A549 (cell line): ENCODE measurements at regions not wholly inside any gene's neighbourhood (a gene's known extent, or its start where the extent isn't known, plus 50 kb on each side); places are given as distances from the start of the nearest gene placed in this dataset.

Source experiments
- BCL3 ChIP-seq: fragments of >200 bp; sonication (Bioruptor Twin); formaldehyde crosslinking; IDR thresholded peaks from 3 replicates; pipeline ENCODE4 v1.6.1; 2016
- CBX8 ChIP-seq: fragments of 200-600 bp; sonication (generic); IDR thresholded peaks from 2 replicates; pipeline ENCODE4 v1.6.1; 2016
- CHD2 ChIP-seq: fragments of 150-350 bp; IDR thresholded peaks from 2 replicates; pipeline ENCODE4 v1.6.1; 2014; ENCODE audit warnings: low read length; ENCODE audit not compliant: partially characterized antibody
- CHD4 ChIP-seq: fragments of 200-600 bp; sonication (generic); IDR thresholded peaks from 2 replicates; pipeline ENCODE4 v1.6.1; 2016; ENCODE audit warnings: antibody characterized with exemption, mild to moderate bottlenecking, borderline replicate concordance
- E2F6 ChIP-seq: IDR thresholded peaks from 2 replicates; pipeline ENCODE4 v1.6.1; 2012; ENCODE audit warnings: low read depth, borderline replicate concordance
- EHF ChIP-seq: fragments of 250-450 bp; sonication (Bioruptor Pico); IDR thresholded peaks from 2 replicates; pipeline ENCODE4 v1.5.0; 2020; ENCODE audit warnings: mild to moderate bottlenecking
- ELK1 ChIP-seq: fragments of 150-350 bp; IDR thresholded peaks from 2 replicates; pipeline ENCODE4 v1.6.1; 2014; ENCODE audit warnings: low read depth, mild to moderate bottlenecking, low read length
- EP300 ChIP-seq, 2 experiments: fragments of >200 bp; sonication (Bioruptor Twin); formaldehyde crosslinking; IDR thresholded peaks; 2 replicates in 1 of 2; 3 replicates in 1 of 2; pipeline ENCODE4 v1.6.1; 2016 to 2017
- ESRRA ChIP-seq: fragments of 150-350 bp; IDR thresholded peaks from 2 replicates; pipeline ENCODE4 v1.6.1; 2014; ENCODE audit warnings: mild to moderate bottlenecking, low read length, borderline replicate concordance
- FOSB ChIP-seq: fragments of 250-450 bp; sonication (Bioruptor Pico); IDR thresholded peaks from 2 replicates; pipeline ENCODE4 v1.5.0; 2020; ENCODE audit warnings: mild to moderate bottlenecking, moderate library complexity
- FOSL2 ChIP-seq, 2 experiments: fragments of 450-650 bp in 1 of 2; fragments of >200 bp in 1 of 2; sonication (Bioruptor Twin) in 1 of 2; formaldehyde crosslinking; IDR thresholded peaks; 2 replicates each; pipeline versions ENCODE4 v1.5.0 to v1.6.1; 2016 to 2020; ENCODE audit warnings: mild to moderate bottlenecking in 1 of 2, moderate library complexity in 1 of 2
- FOXS1 ChIP-seq: fragments of 250-450 bp; sonication (Bioruptor Pico); IDR thresholded peaks from 2 replicates; pipeline ENCODE4 v1.5.0; 2020; ENCODE audit warnings: mild to moderate bottlenecking, moderate library complexity
- GATA3 ChIP-seq: IDR thresholded peaks from 2 replicates; pipeline ENCODE4 v1.6.1; 2012; ENCODE audit warnings: borderline replicate concordance
- HDAC2 ChIP-seq: fragments of 200-600 bp; sonication (generic); IDR thresholded peaks from 2 replicates; pipeline ENCODE4 v1.6.1; 2016
- HES2 ChIP-seq: fragments of >200 bp; sonication (Bioruptor Twin); formaldehyde crosslinking; IDR thresholded peaks from 2 replicates; pipeline ENCODE4 v1.6.1; 2016
- HMGXB4 ChIP-seq: fragments of 250-450 bp; sonication (Bioruptor Pico); IDR thresholded peaks from 2 replicates; pipeline ENCODE4 v1.5.0; 2021; ENCODE audit warnings: mild to moderate bottlenecking, moderate library complexity, borderline replicate concordance
- HOXB13 ChIP-seq: fragments of 250-450 bp; sonication (Bioruptor Pico); IDR thresholded peaks from 2 replicates; pipeline ENCODE4 v1.5.0; 2020; ENCODE audit warnings: low read depth, mild to moderate bottlenecking, moderate library complexity
- MAX ChIP-seq: IDR thresholded peaks from 2 replicates; pipeline ENCODE4 v1.6.1; 2012
- MAZ ChIP-seq: fragments of 150-350 bp; IDR thresholded peaks from 2 replicates; pipeline ENCODE4 v1.6.1; 2014; ENCODE audit warnings: antibody characterized with exemption, low read depth, low read length, borderline replicate concordance
- POLR2A ChIP-seq: IDR thresholded peaks from 2 replicates; pipeline ENCODE4 v1.6.1; 2012; ENCODE audit warnings: mild to moderate bottlenecking, low read length
- REST ChIP-seq: fragments of 200-600 bp; sonication (generic); IDR thresholded peaks from 2 replicates; pipeline ENCODE4 v1.6.1; 2016; ENCODE audit warnings: antibody characterized with exemption, mild to moderate bottlenecking, moderate library complexity
- ZC3H11A ChIP-seq: fragments of 450-650 bp; IDR thresholded peaks from 2 replicates; pipeline ENCODE4 v1.6.1; 2014; ENCODE audit warnings: antibody characterized with exemption, mild to moderate bottlenecking
- ZFP36 ChIP-seq: fragments of 450-650 bp; IDR thresholded peaks from 2 replicates; pipeline ENCODE4 v1.6.1; 2014; ENCODE audit warnings: borderline replicate concordance; ENCODE audit not compliant: partially characterized antibody
- ZSCAN20 ChIP-seq: fragments of 250-450 bp; sonication (Bioruptor Pico); IDR thresholded peaks from 2 replicates; pipeline ENCODE4 v1.8.0; 2022; ENCODE audit warnings: mild to moderate bottlenecking, moderate library complexity

GRCh38 chr3:30282154-30282696 is 324.2 kb upstream of the TGFBR2 start (continued):
- TF ChIP-seq HMGXB4 (CRISPR knock-in tag) (no peak), FOSB (CRISPR knock-in tag) (no peak), ZC3H11A (no peak), HOXB13 (no peak), HDAC2 (no peak), CHD4 (no peak), CBX8 (no peak), BCL3 (no peak), CHD2 (no peak), MAX (0 out of 2 replicates have a peak, but pooled peaks have one; percentile 36), EP300 (IDR thresholded peaks at IDR 0.05) (0 out of 5 replicates have a peak, but pooled peaks of 1 of the 2 experiments have one; percentile 52), MAZ (no peak), HES2 (no peak), FOXS1 (CRISPR knock-in tag) (no peak), EHF (CRISPR knock-in tag) (no peak), ELK1 (no peak), ZSCAN20 (no peak), POLR2A (no peak), E2F6 (no peak), GATA3 (peak; percentile 84), ESRRA (no peak), ZFP36 (no peak), REST (no peak), FOSL2 (IDR thresholded peaks at IDR 0.05) (peak; percentile 60; the same call in 1 of the 2 replicates), FOSL2 (CRISPR knock-in tag; IDR thresholded peaks at IDR 0.05) (peak; percentile 84)
